ENCODE measurements at regions not wholly inside any gene's neighbourhood (a gene's known extent, or its start where the extent isn't known, plus 50 kb on each side); places are given as distances from the start of the nearest gene placed in this dataset.

DNA sequence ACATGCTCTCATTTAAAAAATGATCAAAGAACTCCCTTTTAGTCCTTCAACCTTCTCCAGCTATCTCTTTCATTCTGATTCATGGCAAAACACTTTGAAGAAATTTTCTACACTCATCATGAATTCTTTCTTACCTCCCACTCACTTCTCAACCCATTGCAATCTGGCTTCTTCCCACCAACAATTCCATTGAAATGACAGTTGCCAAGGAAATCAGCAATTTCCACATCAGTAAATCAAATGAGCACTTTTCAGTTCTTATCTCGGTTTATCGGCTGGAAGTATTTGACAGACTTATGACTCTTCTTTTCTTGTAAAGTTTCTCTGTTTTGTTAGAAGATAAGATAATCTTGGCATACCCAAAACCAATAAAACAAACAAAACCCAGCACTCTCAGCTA, 99.1 kb upstream of the CACNA2D1 start:
- no peak overlapping the region for H3K9ac ChIP-seq (replicated peaks; ENCODE audit: extremely low read depth, insufficient read depth, low read length)
- no peak overlapping the region for H3K4me2 ChIP-seq (ENCODE audit: insufficient read depth, low read length)
- H3K36me3 ChIP-seq (ENCODE audit: control insufficient read depth in 2 of 2, extremely low read depth in 1 of 2, insufficient read depth in 2 of 2, low read length in 2 of 2): no peaks in the 10 kb centered on the region
- POLR2A ChIA-PET: no interaction called here
- H3K4me1 ChIP-seq (ENCODE audit: control insufficient read depth, extremely low read depth, insufficient read depth, low read length): peaks cover 3% of the 10 kb centered on the region
- dilution Hi-C loops (cut with MboI; ENCODE audit: extremely low pct_ligation_motif_present, low sequenced_read_pairs) (no loop called here), intact Hi-C loops (cut with micrococcal nuclease) (no loop called here)
- BruUV-seq (replicated peaks): no TSS peak
- FAIRE-seq (no peak), DNase-seq (ENCODE audit: low read depth, low spot score) (peak; percentile 77)
- TF ChIP-seq JUN (IDR thresholded peaks at IDR 0.05; ENCODE audit: borderline replicate concordance, insufficient read depth, insufficient read length, low read depth) (no peak), GATA2 (IDR thresholded peaks at IDR 0.05; ENCODE audit: insufficient read depth, insufficient read length, low read depth, low read length) (peak; percentile 85)
- H3K9me3 ChIP-seq (replicated peaks; ENCODE audit: control insufficient read depth, insufficient read depth, low read length): no peaks in the 10 kb centered on the region
- no peaks in the 10 kb centered on the region for H3K27me3 ChIP-seq (ENCODE audit: control insufficient read depth in 2 of 2, insufficient read depth in 2 of 2, low read length in 2 of 2)
- no peak overlapping the region for H3K27ac ChIP-seq (ENCODE audit: insufficient read depth, low read depth, low read length)
- H3K79me2 ChIP-seq (ENCODE audit: control insufficient read depth, insufficient read depth, low read length): no peaks in the 10 kb centered on the region
- no peaks in the 10 kb centered on the region for H4K20me1 ChIP-seq (replicated peaks; ENCODE audit: control insufficient read depth, extremely low read depth, insufficient read depth, low read length)
- H2AFZ ChIP-seq (ENCODE audit: low read depth, low read length): no peak overlapping the region
- CTCF ChIA-PET: interaction anchor here (1.3 to 1.5 kb wide), 2 partner anchors 11 to 16 kb away, joined by 4 read pairs; no protein-coding TSS in a partner anchor
- no peak overlapping the region for H3K4me3 ChIP-seq (replicated peaks in 1 of 3; ENCODE audit: insufficient read depth in 1 of 3, low read depth in 1 of 3, low read length in 3 of 3)
- H3K9me1 ChIP-seq (replicated peaks; ENCODE audit: control insufficient read depth, extremely low read depth, insufficient read depth, low read length): peaks cover 2% of the 10 kb centered on the region

DNA sequence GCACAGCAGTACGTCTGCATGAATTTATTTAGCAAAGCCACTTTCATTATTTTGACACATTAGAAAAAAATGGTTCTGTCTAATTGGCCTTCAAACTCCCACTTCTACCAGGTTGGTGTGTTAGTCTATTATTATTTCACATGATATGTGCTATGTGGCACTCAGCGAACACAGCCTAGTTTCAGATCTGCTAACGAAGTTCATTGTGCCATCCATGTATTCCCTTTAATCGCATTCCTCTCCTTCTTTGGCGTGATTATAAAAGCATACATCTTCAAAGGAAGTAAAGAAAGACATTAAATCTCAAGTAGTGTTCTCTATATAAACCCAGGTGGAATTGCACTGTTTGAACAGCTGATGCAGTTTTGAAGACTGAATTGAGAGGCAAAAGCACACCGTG, 96.4 kb upstream of the CACNA2D1 start:
- Histone ChIP-seq H4K20me1 (replicated peaks; ENCODE audit: control insufficient read depth, extremely low read depth, insufficient read depth, low read length) (no peaks in the 10 kb centered on the region), H3K4me2 (ENCODE audit: insufficient read depth, low read length) (no peak overlapping the region), H3K27me3 (ENCODE audit: control insufficient read depth in 2 of 2, insufficient read depth in 2 of 2, low read length in 2 of 2) (no peaks in the 10 kb centered on the region), H3K27ac (ENCODE audit: insufficient read depth, low read depth, low read length) (no peak overlapping the region), H3K9ac (replicated peaks; ENCODE audit: extremely low read depth, insufficient read depth, low read length) (no peak overlapping the region), H3K79me2 (ENCODE audit: control insufficient read depth, insufficient read depth, low read length) (no peaks in the 10 kb centered on the region), H3K4me3 (replicated peaks in 1 of 3; ENCODE audit: insufficient read depth in 1 of 3, low read depth in 1 of 3, low read length in 3 of 3) (no peak overlapping the region), H2AFZ (ENCODE audit: low read depth, low read length) (no peak overlapping the region), H3K9me3 (replicated peaks; ENCODE audit: control insufficient read depth, insufficient read depth, low read length) (no peaks in the 10 kb centered on the region), H3K36me3 (ENCODE audit: control insufficient read depth in 2 of 2, extremely low read depth in 1 of 2, insufficient read depth in 2 of 2, low read length in 2 of 2) (no peaks in the 10 kb centered on the region), H3K4me1 (ENCODE audit: control insufficient read depth, extremely low read depth, insufficient read depth, low read length) (peaks cover 3% of the 10 kb centered on the region), H3K9me1 (replicated peaks; ENCODE audit: control insufficient read depth, extremely low read depth, insufficient read depth, low read length) (peaks cover 2% of the 10 kb centered on the region)
- DNase-seq (ENCODE audit: low read depth, low spot score) (no peak), FAIRE-seq (no peak)
- BruUV-seq (replicated peaks): no TSS peak
- CTCF ChIA-PET: no interaction called here
- POLR2A ChIA-PET: no interaction called here
- TF ChIP-seq, protein P1, sequence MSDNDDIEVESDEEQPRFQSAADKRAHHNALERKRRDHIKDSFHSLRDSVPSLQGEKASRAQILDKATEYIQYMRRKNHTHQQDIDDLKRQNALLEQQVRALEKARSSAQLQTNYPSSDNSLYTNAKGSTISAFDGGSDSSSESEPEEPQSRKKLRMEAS (IDR thresholded peaks at IDR 0.05; ENCODE audit: insufficient read depth, insufficient read length): no peak
- no peak for TF ChIP-seq MYC (IDR thresholded peaks at IDR 0.05; ENCODE audit: low read depth, low read length)
- TF ChIP-seq POLR2AphosphoS5 (IDR thresholded peaks at IDR 0.05; ENCODE audit: insufficient read depth, low read depth, low read length): no peak
- intact Hi-C loops (cut with micrococcal nuclease) (no loop called here), dilution Hi-C loops (cut with MboI; ENCODE audit: extremely low pct_ligation_motif_present, low sequenced_read_pairs) (no loop called here)
